COLO668 (cell line): ENCODE measurements at regions not wholly inside any gene's neighbourhood (a gene's known extent, or its start where the extent isn't known, plus 50 kb on each side); places are given as distances from the start of the nearest gene placed in this dataset.
A peak's percentile ranks its signal among the peaks of the same experiment; 100 is the strongest.

ENCODE experiments used
- DNase-seq: peaks from one replicate; lab custom pipeline; 2025; ENCODE audit not compliant: unreplicated experiment; lab: John Stamatoyannopoulos, UW

DNA sequence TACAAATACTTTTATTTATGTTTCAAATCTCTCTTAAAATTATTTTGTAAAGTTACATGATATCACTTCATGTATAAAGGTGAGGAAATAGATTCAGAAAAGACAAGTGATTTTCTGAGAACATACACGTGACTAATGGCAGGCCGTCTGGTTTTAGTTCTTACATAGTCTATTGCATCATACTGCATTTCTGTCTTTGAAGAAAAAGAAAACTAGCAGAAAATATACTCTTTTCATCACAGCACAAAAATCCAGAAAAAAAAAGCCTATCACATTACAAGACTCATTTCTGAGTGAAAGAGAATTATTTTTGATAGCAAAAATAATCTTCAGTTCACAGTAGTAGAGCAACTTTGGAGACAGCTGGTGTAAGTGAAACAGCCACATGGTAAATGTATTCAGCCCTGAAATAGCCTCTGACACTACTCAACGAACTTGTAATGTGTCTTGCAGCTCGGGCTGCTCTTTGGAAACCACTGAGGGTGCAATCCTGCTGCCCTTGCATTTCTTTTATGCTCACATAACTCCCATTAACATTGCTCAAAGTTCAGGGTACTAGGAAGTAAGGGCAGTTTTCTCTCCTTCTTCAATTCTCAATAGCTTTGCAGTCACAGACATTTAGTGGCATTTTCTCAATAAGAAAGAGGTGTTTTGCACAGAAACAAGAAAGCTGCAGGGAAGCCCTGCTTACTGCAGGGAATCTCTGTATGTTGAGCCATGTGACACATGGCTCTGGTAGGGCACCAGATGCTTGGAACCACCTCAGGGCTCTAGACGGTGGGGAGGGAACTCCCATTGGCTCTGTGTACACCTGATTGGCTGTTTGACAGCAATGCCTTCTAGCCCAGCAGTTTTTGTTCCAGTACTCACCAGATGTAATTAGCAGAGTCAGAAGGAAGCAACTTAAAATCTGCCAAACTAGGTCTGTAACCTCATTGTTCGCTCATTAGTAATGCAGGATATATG, 845.3 kb upstream of the PTPRD start:
- DNase-seq = no peak

DNA sequence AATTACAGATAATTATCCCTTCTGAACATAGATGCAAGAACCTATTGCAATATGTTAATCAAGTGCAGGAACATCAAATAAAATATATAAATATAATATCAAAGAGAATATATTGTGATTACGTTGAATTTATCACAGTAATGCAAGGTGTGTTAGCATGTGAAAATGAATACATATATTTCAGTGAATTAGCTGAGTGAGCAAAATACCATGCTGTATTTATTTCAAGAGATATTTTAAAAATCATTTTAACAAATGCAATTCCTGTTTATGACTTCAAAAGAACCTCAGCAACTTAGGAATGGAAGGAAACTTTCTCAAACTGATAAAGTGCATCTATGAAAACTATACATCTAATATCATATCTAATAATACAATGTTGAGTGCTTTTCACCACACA, 856.9 kb upstream of the PTPRD start:
- no peak for DNase-seq

DNA sequence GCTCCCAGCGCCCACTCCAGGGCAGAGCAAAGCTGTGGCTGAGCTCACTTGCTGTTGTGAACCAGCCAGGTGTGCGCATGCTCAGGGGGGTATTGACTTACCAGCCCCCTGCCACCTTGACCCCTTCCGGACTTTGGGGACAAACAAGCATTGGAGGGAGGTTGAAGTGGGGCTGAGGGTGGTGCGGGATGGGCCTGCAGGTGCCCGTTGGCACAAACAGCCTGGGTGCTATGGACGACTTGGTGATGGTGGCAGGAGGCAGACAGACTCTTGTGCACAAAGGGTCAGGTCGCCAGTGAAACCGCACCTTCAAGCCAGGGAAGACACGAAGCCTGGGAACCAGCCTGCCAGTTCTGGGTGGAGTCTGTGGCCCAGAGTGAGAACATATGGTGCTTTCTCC, 858.5 kb upstream of the PTPRD start:
- DNase-seq = no peak

DNA sequence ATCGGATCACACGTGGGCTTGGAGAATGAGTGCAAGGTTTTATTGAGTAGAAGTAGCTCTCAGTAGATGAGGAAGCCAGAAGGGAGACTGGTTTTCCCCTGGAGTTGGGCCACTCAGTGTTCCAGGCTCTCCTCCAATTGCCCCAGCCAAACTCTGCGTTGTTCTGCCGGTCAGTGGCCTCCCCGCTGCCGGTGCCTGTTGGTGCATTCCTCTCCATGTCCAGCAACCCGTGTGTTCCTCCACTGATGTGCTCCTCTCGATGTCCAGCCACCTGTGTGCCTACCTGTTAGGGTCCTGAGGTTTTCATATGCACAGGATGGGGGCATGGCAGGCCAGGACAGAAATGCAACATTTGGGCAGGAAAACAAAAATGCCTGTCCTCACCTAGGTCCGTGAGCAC, 888.0 kb upstream of the PTPRD start:
- DNase-seq = no peak

DNA sequence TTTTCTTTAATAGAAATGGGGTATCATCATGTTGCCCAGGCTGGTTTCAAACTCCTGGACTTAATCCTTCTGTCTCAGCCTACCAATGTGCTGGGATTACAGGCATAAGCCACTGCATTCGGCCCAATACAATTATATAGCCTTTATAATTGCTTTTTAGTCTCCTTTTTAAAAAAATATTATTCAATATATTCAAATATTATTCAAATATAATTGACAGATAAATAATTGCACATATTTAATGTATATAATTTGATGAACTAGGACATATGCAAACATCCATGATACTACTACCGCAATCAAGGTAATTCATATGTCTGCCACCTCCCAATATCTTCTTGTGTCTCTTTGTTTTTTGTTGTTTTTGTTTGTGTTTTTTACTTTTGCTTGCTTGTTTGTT, 894.2 kb upstream of the PTPRD start:
- no peak for DNase-seq

DNA sequence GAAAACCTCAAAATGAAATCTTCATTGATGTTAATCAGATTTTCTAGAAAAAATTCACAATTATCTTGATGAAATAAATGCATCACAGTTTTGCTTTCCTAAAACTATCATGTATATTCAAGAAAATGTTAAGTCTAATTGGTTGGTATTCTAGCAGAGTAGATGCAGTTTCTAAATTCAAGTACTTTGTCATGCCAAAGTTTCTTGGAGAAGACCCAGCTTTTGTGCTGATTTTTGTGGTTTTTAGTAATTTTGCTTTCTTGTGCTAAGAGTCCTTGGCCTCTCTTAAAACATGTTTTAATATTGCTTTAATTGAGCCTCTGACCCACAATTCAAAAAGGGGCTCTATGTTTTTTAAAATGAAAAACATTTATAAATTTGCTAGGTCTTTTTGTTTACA, 924.8 kb upstream of the PTPRD start:
- DNase-seq = no peak

DNA sequence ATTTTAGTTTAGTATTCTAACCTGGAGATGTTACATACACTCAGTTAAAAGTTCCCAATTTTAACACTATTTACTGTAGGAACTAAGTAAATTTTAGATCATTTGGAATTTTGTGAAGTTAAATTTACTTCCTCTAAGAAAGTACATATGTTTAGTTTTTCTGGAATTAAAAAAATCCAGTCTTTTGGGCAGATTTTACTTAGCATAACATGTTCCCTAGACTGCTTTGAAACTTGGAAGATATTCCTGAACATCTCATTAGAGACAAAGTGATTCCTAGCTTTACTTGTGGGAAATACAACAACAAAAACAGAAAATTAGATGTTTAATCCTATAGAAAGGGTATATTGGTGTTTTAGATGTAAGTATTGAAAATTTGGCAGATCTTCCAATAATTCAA, 930.0 kb upstream of the PTPRD start:
- no peak for DNase-seq

DNA sequence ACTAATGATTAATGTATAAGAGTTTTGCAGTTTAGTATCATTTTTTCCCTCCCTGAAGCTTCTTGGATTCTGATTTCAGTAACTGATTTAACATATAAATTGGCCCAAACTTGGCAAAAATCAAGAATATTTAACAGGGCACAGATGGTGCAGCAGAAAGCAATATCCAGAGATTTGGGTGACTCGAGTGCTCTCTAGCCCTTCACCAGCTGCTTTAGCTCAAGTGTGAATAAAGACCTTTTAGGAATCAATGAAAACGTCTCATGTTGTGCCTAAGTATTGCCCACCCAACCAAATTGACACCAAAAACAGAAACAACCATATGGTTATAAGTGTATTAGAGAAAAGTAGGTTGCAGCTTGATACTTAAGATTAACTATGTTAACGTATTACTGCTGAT, 933.4 kb upstream of the PTPRD start:
- no peak for DNase-seq

DNA sequence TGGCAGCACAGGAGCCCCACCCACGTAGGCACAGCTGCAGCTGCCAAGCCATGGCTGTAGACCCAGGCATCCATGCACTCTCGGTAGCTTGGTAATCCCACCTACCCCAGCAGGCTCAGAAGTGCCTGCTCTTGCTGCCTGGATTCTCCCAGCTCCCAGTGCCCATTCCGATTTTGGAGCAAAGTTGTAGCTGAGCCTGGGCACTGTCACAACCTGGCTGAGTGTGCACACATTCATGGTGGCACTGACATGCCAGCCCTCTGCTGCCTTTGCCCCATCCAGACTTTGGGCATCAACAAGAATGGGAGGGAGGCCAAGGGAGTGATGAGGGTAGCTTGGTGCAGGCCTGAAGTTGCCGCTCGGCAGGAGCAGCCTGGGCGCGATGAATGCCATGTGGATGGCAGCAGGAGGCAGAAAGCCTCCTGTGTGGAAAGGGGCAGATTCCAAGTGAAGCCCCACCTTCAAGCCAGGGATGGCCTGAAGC, 936.6 kb upstream of the PTPRD start:
- DNase-seq = no peak

DNA sequence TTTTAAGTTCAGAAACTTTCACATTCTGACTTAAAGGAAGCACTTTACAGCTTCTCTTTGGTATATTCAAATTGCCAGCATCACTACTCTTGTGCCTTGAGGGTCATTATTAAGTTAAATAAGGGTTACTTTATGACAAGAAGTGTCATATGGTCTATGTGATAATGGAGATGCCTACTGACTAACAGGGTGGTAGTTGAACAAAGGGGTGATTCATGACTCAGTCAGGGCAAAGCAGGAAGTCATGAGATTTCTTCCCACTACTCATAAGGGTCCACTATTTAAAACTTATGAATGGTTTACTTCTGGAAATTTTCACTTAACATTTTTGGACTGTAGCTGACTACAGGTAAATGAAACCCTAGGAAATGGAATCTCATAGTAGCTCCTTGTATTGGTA, 938.3 kb upstream of the PTPRD start:
- no peak for DNase-seq

DNA sequence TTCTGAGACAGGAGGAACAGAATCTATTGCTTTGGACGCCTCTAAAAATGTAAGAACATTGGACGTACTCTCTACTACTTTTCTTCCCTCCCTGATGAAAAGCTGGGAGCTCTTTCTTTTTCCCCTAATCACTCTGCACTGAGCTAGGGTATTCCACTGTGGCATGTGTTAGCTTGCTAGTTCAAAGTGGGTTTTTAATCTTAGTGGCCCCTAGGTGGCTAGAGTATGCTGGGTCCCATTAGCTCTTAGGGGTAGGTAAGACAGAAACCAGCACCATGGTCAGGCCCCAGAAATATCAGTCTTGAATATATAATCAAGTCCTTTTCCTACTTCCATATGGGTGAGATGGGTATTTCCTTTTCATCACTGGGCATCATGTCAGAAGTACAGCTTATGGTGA, 945.2 kb upstream of the PTPRD start:
- no peak for DNase-seq

DNA sequence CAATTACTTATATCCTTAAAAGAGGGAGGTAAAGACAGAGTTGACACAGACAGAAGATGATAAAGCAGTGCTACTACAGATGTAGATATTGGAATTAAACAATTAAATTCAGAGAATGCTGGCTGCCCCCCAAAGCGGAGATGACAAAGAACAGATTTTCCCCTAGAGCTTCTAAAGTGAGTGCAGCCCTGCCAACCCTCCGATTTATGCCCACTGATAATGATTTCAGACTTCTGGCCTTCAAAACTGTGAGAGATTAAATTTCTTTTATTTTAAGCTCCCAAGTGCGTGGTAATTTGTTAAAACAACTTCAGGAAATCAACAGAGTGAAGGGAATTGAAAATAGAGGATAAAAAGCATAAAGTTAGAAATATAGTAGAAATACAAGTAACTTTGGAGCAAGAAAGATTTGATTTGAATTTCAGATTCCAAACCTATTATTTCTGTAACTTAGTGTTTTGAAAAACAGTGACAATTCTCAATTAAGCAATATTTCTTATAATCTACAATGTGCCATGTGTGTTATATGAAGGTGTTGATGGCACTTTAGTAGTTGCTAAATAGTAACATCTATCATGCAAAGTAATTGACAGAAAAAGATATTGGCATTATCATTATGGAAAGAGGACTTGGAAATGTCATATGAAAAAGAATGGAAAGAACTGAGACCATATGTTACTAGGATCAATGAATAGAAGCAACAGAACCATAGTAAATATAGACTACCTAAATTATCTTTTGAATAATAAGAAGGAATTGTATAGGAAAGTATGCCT, 946.4 kb upstream of the PTPRD start:
- no peak for DNase-seq

DNA sequence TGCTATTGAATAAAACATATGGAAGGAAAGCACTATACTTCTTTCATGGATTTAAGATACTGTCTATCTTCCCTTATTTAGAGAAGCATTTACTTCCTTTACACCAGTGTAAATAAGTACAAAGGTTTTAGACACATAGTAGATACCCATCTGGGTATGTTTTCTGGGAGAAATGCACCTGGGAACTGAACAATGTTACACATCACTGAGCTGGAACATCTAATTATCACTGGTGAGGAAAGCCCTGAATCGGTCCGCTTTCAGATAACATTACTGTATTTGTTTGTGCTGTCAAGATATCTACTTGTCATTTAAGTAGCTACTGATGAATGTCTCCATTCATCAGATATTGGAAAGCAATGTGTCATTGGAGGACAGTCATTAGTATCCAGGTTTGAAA, 964.7 kb upstream of the PTPRD start:
- peak; percentile 5 for DNase-seq

DNA sequence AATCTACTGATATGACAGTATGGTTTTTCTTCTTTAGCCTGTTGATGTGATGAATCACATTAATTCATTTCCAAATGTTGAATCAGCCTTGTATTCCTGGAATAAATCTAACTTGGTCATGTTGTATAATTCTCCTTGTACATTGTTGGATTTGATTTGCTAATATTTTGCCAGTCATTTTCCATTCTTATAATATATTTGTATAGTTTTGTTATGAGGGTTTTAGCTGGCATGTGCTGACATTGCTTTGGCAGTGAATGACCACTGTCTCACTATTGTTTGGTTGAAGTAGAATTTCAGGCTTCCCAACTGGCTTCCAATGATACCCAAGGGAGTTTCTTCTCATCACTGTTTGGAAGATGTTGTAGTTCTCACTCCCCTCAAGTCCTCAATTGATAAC, 983.0 kb upstream of the PTPRD start:
- DNase-seq = no peak

DNA sequence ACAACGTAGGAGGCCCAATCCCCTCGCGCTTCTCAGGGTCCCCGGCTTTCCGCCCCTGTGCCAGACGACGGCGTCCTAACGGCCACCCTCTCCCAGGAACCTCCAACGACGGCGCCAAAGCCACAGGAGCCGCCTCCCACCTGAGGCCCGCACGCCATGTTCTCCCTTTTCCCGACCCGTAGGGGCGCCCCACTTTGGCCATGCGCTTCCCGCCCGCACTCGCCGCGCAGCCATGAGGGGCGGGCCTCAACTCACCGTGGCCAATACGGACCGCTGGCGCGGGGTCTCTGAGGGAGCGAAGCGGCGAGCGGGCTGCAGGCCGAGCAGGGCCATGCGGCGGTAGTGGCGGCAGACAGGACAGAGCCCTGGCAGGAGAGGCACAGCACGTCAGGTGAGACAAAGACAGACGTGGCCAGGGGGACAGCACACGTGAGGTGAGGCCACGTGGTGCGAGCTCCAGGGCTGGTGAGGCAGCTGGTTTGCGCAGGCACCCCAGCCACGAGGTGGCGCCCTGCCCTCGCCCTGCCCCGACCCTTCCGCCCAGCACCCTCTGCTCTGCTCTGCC, 1005.5 kb upstream of the PTPRD start:
- no peak for DNase-seq

DNA sequence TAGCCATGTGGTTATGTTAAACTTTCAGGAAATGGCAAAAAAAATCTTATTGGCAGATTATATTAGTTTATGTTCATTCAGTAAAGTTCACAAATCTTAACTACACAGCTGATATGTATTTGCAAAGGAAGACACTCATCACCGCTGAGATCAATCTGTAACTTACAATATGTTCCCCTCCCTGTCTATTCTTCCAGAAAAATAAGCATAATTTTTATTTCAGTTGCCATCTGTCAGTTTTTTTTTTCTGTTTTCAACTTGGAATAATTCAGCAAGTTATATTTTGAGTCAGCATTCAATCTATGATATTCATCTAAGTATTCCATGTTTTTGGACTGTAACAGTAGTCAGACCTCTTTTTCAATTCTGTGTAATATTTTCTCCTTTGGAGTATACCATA, 1019.9 kb upstream of the PTPRD start:
- no peak for DNase-seq

DNA sequence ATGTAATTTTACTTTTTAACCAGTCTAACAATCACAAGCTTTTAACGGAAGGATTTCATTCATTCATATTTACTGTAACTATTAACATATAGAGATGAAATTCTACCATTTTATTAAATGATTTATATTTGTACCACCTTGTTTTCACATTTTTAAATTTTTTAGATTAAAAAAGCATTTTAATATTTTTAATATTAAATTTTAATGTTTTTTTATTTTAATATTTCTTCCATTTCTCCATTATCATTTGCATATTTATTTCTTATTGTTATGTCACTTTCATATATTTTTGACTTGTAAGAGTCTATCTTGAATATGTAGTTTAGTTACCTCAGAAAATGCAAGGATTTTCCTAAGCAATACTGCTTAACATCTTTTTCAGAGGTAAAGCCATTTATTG, 1034.0 kb upstream of the PTPRD start:
- no peak for DNase-seq

DNA sequence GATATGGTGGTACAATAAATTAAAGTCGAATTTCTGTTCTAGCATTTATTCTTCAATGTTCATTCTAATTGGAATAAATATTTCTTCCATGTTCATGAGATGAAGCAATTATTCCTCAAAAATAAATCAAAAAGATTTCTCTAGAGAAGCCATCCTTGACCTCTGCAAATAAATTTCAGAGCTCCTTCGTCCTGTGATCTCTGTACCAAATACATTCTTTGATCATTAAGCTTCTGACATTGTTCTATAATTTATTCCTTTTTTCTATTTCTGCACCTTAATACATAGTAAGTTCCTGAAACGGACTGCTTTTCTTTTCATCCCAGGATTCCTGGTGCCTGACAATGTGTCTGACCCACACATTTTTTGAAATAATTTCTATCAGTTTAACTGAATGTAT, 1039.3 kb upstream of the TYRP1 start:
- no peak for DNase-seq

DNA sequence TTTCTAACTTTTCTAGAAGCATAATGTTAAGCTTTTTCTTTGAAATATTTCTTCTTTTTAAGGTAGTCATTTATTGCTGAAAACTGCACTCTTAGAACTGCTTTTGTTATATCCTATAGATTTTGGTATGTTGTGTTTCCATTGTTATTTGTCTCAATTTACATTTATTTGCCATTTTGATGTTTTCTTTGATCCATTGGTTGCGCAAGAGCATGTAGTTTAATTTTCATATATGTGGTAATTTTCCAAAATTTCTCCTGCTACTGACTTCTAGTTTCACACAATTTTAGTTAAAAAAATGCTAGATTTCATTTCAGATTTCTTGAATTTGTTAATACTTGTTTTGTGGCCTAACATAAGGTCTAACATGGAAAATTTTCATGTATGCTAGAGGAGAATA, 1029.3 kb upstream of the TYRP1 start:
- DNase-seq = no peak

DNA sequence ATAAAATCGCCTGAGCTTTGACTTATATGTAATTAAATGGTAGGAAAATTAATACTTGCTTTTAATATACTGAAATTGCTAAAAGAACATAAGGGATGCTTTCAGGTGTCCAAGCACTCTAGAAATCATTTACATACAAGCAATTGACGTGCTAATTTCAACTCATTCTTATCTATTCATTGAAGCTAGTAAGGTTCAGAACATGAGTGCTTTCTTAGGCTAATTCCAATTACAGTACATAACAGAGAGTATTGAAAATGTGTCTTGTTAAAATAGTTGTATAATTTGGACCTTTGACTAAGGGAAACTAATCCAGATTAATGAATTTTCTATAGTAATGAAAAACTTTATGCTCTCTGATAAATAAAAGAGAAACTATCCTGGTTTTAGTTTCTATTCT, 1016.4 kb upstream of the TYRP1 start:
- no peak for DNase-seq

DNA sequence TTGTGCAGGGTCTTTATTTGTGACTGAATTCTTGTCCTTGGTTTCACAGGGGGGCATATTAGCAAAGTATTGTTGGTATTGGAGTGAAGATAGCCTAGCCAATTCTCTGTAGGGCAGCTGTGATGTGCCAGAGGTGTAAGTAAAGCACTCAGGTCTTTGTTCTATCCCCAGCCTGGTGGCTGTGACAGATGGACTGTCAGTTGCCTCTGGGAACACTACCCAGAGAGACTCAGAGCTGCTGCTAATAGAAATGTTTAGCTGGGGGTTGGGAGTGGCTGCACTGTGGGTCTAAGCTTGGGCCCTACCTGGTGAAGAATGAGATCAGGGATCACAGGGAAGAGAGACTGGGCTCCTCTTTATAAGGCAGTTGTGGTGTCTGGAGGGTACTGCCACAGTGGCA, 1006.5 kb upstream of the TYRP1 start:
- DNase-seq = no peak

DNA sequence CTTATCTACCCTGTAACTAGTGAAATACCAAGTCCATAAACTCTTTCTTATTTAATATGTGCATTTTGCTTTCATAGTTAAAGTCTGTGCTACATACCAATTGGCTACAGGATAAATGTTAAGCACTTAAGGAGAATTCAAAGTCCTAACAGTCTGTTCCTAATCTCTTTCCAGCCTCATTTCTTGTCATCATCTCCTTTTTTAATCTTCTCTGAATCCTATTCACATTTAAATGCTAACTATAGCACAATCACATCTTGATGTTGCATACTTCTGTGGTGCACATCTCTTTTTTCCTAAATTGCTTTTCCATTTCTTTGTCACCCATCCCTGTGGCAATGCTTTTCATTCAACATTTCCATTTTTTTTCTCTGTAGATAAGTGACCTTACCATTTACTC, 996.1 kb upstream of the TYRP1 start:
- DNase-seq = no peak
